ENCODE measurements at regions not wholly inside any gene's neighbourhood (a gene's known extent, or its start where the extent isn't known, plus 50 kb on each side); places are given as distances from the start of the nearest gene placed in this dataset.

GRCh38 chr2:104904889-104905288, 51.0 kb downstream of the POU3F3 start:
- no peak overlapping the region for H3K4me3 ChIP-seq (replicated peaks; ENCODE audit: low read depth, low read length)
- DNase-seq (ENCODE audit: extremely low read depth, low read depth), result no peak
- TF ChIP-seq CTCF (IDR thresholded peaks at IDR 0.05; ENCODE audit: low read depth, low read length, missing control alignments), result no peak

GRCh38 chr2:104909317-104909716, 55.4 kb downstream of the POU3F3 start:
- no peak for DNase-seq (ENCODE audit: extremely low read depth, low read depth)
- TF ChIP-seq CTCF (IDR thresholded peaks at IDR 0.05; ENCODE audit: low read depth, low read length, missing control alignments), result no peak

GRCh38 chr2:104914509-104914908, 60.6 kb downstream of the POU3F3 start:
- no peak for TF ChIP-seq CTCF (IDR thresholded peaks at IDR 0.05; ENCODE audit: low read depth, low read length, missing control alignments)
- no peak overlapping the region for H3K4me3 ChIP-seq (replicated peaks; ENCODE audit: low read depth, low read length)
- DNase-seq (ENCODE audit: extremely low read depth, low read depth), result no peak

More at GRCh38 chr2:104909317-104909716, 55.4 kb downstream of the POU3F3 start:
- H3K4me3 ChIP-seq (replicated peaks; ENCODE audit: low read depth, low read length), result no peak overlapping the region

- TF ChIP-seq CTCF (IDR thresholded peaks at IDR 0.05; ENCODE audit: low read depth, low read length, missing control alignments), result no peak
- no peak for DNase-seq (ENCODE audit: extremely low read depth, low read depth)
- no peak overlapping the region for H3K4me3 ChIP-seq (replicated peaks; ENCODE audit: low read depth, low read length)
These were observed 61.3 kb downstream of the POU3F3 start for GRCh38 chr2:104915107-104915793.

- TF ChIP-seq CTCF (IDR thresholded peaks at IDR 0.05; ENCODE audit: low read depth, low read length, missing control alignments), result no peak
- no peak for DNase-seq (ENCODE audit: extremely low read depth, low read depth)
- H3K4me3 ChIP-seq (replicated peaks; ENCODE audit: low read depth, low read length), result no peak overlapping the region
These were observed 65.2 kb downstream of the POU3F3 start for GRCh38 chr2:104919127-104919526.

- no peak for DNase-seq (ENCODE audit: extremely low read depth, low read depth)
- no peak for TF ChIP-seq CTCF (IDR thresholded peaks at IDR 0.05; ENCODE audit: low read depth, low read length, missing control alignments)
These were observed 69.8 kb downstream of the POU3F3 start for GRCh38 chr2:104923665-104924064.

GRCh38 chr2:104929663-104930062, 75.7 kb downstream of the POU3F3 start:
- TF ChIP-seq CTCF (IDR thresholded peaks at IDR 0.05; ENCODE audit: low read depth, low read length, missing control alignments), result no peak
- H3K4me3 ChIP-seq (replicated peaks; ENCODE audit: low read depth, low read length), result no peak overlapping the region
- no peak for DNase-seq (ENCODE audit: extremely low read depth, low read depth)

More at GRCh38 chr2:104923665-104924064, 69.8 kb downstream of the POU3F3 start:
- H3K4me3 ChIP-seq (replicated peaks; ENCODE audit: low read depth, low read length), result no peak overlapping the region
